Erythroblast (primary cell): ENCODE measurements at regions not wholly inside any gene's neighbourhood (a gene's known extent, or its start where the extent isn't known, plus 50 kb on each side); places are given as distances from the start of the nearest gene placed in this dataset.

Experiments
- GATA1 ChIP-seq: IDR thresholded peaks from 2 replicates; pipeline ENCODE4 v1.6.1; 2011; ENCODE audit warnings: low read depth, mild to moderate bottlenecking, control low read depth, low read length, moderate library complexity
- POLR2A ChIP-seq: IDR thresholded peaks from 2 replicates; pipeline ENCODE4 v1.6.1; 2011; ENCODE audit warnings: mild to moderate bottlenecking, low read length

- TF ChIP-seq POLR2A, result no peak
- no peak for TF ChIP-seq GATA1
Observed at GRCh38 chr14:41541333-41541732, 65.3 kb upstream of the LRFN5 start.
